Cardiac muscle cell (in vitro differentiated cells and primary cell): ENCODE measurements at regions not wholly inside any gene's neighbourhood (a gene's known extent, or its start where the extent isn't known, plus 50 kb on each side); places are given as distances from the start of the nearest gene placed in this dataset.

Source experiments
- DNase-seq, 2 donors: peaks; one replicate each; pipeline versions ENCODE4 v3.0.0 to v3.0.0-alpha.2; 2010 to 2017; ENCODE audit warnings: low read depth in 1 of 2, low spot score in 1 of 2
- H3K27ac ChIP-seq: fragments of 200-600 bp; sonication (generic); 2 replicates; pipeline ENCODE4 v1.5.1; 2016
- H3K27me3 ChIP-seq: fragments of 200-600 bp; sonication (generic); 2 replicates; pipeline ENCODE4 v1.6.0; 2016; ENCODE audit warnings: control low read depth
- H3K36me3 ChIP-seq: fragments of 200-600 bp; sonication (generic); 2 replicates; pipeline ENCODE4 v1.5.1; 2016; ENCODE audit warnings: control low read depth
- H3K4me1 ChIP-seq: fragments of 200-600 bp; sonication (generic); 2 replicates; pipeline ENCODE4 v1.8.1; 2017; ENCODE audit warnings: low read depth, mild to moderate bottlenecking, mixed run types
- H3K4me3 ChIP-seq: fragments of 200-600 bp; sonication (generic); 2 replicates; pipeline ENCODE4 v1.5.1; 2016; ENCODE audit warnings: mild to moderate bottlenecking
- H3K9me3 ChIP-seq: fragments of 200-600 bp; sonication (generic); 2 replicates; pipeline ENCODE4 v1.5.1; 2017; ENCODE audit warnings: low read depth, mild to moderate bottlenecking, control low read depth
- CTCF ChIP-seq: IDR thresholded peaks from 2 replicates; pipeline ENCODE4 v1.5.1; 2012; ENCODE audit warnings: low read depth, mild to moderate bottlenecking, low read length

GRCh38 chr3:70740071-70740470, 427.6 kb upstream of the MDFIC2 start:
- Histone ChIP-seq H3K9me3 (no peaks in the 10 kb centered on the region), H3K4me1 (no peaks in the 10 kb centered on the region), H3K27ac (no peak overlapping the region), H3K36me3 (no peaks in the 10 kb centered on the region), H3K4me3 (no peak overlapping the region), H3K27me3 (no peaks in the 10 kb centered on the region)
- no peak for DNase-seq
- TF ChIP-seq CTCF = no peak

GRCh38 chr3:70738291-70738681, 425.8 kb upstream of the MDFIC2 start:
- Histone ChIP-seq H3K27me3 (no peaks in the 10 kb centered on the region), H3K36me3 (no peaks in the 10 kb centered on the region), H3K4me1 (no peaks in the 10 kb centered on the region), H3K9me3 (no peaks in the 10 kb centered on the region), H3K4me3 (no peak overlapping the region), H3K27ac (no peak overlapping the region)
- DNase-seq = no peak
- no peak for TF ChIP-seq CTCF

- peak in 1 of 2 donors; percentile 9 for DNase-seq
- H3K4me1 ChIP-seq = no peaks in the 10 kb centered on the region
- TF ChIP-seq CTCF = no peak
- H3K9me3 ChIP-seq = no peaks in the 10 kb centered on the region
- H3K36me3 ChIP-seq = no peaks in the 10 kb centered on the region
- no peak overlapping the region for H3K4me3 ChIP-seq
- H3K27ac ChIP-seq = no peak overlapping the region
- no peaks in the 10 kb centered on the region for H3K27me3 ChIP-seq
Observed at GRCh38 chr3:70737666-70738290, 425.3 kb upstream of the MDFIC2 start.

GRCh38 chr3:70736009-70736408, 423.6 kb upstream of the MDFIC2 start:
- H3K27ac ChIP-seq = no peak overlapping the region
- DNase-seq = no peak

GRCh38 chr3:70734756-70735155, 422.3 kb upstream of the MDFIC2 start:
- no peak for TF ChIP-seq CTCF

More at GRCh38 chr3:70736009-70736408, 423.6 kb upstream of the MDFIC2 start:
- no peak for TF ChIP-seq CTCF
- H3K36me3 ChIP-seq = no peaks in the 10 kb centered on the region
- H3K27me3 ChIP-seq = no peaks in the 10 kb centered on the region
- H3K4me3 ChIP-seq = no peak overlapping the region
- no peaks in the 10 kb centered on the region for H3K9me3 ChIP-seq
- H3K4me1 ChIP-seq = no peaks in the 10 kb centered on the region

More at GRCh38 chr3:70734756-70735155, 422.3 kb upstream of the MDFIC2 start:
- DNase-seq = no peak
- Histone ChIP-seq H3K4me1 (no peaks in the 10 kb centered on the region), H3K4me3 (no peak overlapping the region), H3K27ac (no peak overlapping the region), H3K27me3 (no peaks in the 10 kb centered on the region), H3K9me3 (no peaks in the 10 kb centered on the region), H3K36me3 (no peaks in the 10 kb centered on the region)
